DMS114 treated with DMSO at 0.1 percent for 48 hours (cell line): ENCODE measurements at regions not wholly inside any gene's neighbourhood (a gene's known extent, or its start where the extent isn't known, plus 50 kb on each side); places are given as distances from the start of the nearest gene placed in this dataset.
A peak's percentile ranks its signal among the peaks of the same experiment; 100 is the strongest.

ENCODE experiments used
- DNase-seq: peaks from one replicate; lab custom pipeline; 2025; ENCODE audit not compliant: unreplicated experiment; lab: John Stamatoyannopoulos, UW

DNA sequence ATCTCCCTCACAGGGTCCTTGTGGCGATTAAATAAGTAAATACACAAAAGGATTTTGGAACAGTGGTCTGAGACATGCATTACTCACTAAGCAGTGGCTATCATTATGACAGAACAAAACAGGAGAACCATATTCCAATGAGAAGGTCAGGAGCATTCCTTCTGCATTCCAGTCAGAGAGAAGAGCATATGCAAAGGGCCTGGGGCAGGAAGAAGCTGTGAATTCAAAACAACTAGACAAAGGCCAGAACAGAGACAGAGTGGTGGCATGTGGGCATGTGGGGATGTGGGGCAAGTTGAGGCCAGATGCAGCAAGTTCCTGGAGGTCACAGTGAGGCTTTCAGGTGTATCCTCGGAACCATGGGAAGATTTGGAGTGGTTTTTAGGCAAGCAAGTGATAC lies 70.1 kb upstream of the VRK1 start:
- no peak for DNase-seq

DNA sequence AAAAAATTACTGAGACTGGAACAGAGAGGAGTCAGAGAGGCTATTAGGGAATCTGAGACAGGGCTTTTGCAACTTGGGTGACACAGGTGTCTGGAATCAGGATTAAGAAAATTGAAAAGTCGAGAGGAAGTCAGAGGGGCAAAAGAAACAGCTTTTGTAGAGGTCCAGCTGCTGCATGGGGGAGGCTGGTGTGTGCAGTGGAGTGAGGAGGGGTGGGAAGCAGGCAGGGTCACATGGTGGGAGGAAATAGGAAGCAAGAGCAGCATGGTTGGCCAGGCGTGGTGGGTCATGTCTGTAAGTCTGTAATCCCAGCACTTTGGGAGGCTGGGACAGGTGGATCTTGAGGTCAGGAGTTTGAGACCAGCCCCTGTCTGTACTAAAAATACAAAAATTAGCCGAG lies 69.7 kb upstream of the VRK1 start:
- DNase-seq: no peak

DNA sequence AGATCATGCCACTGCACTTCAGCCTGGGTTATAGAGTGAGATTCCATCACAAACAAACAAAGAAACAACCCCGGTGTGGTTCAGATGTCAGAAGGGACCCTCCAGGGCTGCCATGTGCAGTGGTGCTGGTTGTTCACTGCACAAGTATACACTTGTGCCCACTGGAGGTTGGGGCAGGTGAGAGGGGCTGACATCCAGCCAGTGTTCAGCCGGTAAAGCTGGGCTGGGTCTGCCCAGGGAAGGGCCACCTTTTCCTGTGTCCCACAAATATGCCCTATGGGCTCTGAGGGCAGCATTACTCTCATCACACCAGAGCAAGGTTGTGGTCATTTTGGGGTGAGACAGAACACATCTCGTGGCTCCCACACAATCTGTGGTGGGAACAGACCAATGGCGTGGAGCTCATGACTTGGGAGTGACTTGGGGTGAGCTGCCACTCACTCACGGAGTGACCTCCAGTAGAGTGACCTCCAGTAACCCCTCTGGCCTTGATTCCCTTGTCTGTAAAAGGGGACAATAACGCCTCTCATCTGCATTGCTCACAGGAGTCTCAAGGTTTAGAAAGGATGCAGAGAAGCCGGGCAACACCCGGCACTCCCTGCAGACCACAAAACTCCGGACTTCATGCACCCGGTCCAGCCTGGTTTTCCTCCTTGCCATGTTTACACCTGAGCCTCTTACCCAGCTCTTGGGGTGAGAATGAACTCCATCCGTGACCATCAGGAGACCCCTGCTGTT lies 69.0 kb upstream of the VRK1 start:
- DNase-seq: no peak

- DNase-seq: no peak
These were observed 67.3 kb upstream of the VRK1 start for GRCh38 chr14:96729889-96730288.

- DNase-seq: no peak
These were observed 66.8 kb upstream of the VRK1 start for GRCh38 chr14:96730386-96730785.

DNA sequence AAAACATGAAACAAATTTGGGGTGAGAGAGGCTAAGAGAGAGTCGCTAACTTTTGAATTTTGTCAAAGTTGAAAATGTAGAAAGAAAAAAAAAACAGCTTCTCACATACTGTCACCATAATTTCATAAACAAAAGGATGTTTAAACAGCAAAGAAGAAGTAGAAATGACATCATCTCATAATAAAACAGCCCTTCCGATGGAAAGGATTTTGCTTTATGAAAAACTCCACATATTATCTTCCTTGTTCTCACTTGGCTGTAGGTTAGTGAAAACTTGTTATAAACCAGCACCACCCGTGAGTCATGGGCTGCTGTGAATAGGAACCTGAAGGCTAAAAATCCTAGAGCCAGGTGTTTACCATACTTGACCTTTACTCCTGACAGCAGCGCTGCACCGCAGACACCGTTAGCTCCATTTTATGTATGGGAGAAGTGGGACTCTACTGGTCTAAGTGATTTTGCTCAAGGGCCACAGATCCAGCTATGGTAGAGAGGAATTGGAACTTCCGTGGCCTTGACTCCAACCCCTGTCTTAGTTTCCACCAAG lies 63.0 kb upstream of the VRK1 start:
- no peak for DNase-seq

- no peak for DNase-seq
These were observed 61.7 kb upstream of the VRK1 start for GRCh38 chr14:96735526-96735925.

DNA sequence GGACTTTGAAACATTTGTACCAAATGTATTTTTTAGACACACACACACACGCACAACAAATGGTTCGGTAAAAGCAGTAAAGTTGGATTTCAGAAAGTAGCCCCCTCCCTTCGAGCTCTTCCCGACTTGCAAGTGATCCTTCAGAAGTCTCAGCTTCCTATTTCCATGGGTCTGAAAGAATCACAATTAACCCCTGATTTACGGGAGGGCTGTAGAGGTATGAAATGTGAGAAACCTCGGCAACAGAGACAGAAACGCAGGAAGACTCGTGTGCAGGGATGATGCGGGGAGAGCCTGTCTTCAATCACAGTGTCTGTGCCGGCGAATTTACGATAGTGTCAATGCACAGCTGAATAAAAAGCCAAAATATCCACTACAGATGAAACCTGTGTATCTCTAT lies 60.7 kb upstream of the VRK1 start:
- no peak for DNase-seq

GRCh38 chr14:96737881-96738280 lies 59.3 kb upstream of the VRK1 start:
- DNase-seq: no peak

GRCh38 chr14:96739200-96739910 lies 57.8 kb upstream of the VRK1 start:
- DNase-seq: no peak

DNA sequence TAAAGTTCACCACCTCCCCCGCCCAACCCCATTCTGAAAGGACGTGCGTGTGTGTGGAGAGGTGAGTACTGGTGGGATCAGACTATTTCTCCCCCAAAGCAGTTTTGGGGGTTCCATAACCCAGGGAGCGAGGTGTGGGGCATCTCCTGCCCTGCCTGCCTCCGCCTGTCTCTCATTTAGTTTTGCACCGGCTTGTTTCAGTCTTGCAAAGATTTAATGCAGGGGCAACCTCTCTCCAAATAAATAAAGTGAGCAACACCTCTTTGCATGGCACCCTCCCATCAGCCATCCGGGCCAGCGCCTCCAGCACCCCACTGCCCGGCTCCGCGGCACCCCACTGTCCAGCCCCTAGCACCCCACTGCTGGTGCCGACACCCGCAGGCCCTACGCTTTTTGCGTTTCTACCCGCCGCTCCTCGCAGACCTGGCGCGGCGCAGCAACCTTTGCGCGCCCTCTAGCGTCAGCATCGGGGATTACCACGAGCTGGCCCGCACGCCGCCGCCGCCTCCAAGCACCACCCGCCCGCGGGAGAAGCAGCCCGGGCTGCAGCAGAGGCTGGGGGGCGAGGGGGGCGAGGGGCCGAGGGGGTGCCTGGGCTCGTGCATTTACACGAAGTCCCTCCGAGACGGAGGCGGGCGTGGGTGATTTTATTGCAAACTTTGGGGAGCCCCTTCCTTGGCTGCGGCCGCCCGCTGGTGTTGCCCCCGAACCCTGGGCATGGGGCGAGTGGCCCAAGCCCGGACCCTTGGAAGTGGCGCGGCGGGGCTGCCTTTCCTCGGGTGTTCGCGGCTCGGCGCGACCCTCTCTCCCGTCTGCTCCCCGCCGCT lies 55.8 kb upstream of the VRK1 start:
- DNase-seq: peak; percentile 32

- no peak for DNase-seq
These were observed 52.9 kb upstream of the VRK1 start for GRCh38 chr14:96744262-96744661.

DNA sequence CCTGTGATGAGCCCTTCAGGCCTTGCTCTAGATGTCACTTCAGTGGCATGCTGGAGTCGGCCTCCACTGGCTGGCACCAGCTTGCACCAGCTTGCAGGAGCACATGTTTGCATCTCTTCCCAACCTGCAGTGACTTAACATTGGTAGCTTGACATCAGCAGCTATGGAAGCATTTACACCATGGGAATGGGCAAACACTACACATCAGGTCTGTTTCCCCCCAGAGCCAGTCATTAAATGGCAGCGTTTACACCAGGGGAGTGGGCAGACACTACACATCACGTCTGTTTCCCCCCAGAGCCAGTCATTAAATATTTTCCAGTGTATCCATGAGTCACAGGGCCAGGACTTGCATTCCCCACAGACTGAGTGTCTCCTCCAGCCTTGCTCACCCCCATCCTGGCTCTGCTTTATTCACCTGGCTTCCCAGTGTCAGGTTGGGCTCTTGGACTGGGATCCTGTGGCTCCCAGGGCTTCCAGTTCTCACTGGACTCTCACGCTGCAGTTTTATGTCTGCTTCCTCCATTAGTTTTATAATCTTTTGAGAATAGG lies 51.6 kb upstream of the VRK1 start:
- no peak for DNase-seq

DNA sequence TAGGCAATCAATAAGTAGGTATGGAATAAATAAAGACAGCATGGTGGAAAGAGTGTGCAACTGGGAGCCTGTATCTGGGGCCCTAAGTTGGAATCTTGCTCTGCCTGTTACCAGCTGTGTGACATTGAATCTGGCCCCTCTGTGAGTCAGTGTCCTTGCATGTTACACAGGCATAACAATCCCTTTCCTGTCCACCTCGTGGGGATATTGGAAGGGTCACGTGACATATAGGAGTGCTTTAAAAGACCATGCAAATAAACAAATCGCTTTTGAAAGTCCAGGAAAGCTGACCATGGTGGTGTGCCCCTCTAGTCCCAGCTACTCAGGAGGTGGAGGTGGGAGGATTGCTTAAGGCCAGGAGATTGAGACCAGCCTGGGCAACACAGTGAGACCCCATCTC lies 51.1 kb upstream of the VRK1 start:
- no peak for DNase-seq

- no peak for DNase-seq
These were observed 50.2 kb upstream of the VRK1 start for GRCh38 chr14:96747006-96747405.
